ENCODE measurements at regions not wholly inside any gene's neighbourhood (a gene's known extent, or its start where the extent isn't known, plus 50 kb on each side); places are given as distances from the start of the nearest gene placed in this dataset.

GRCh38 chr18:33828949-33829348 is 250.9 kb downstream of the ASXL3 start:
- Histone ChIP-seq H3K18ac (ENCODE audit: low read depth in 1 of 2, low read length in 2 of 2) (no peak overlapping the region), H2BK15ac (ENCODE audit: low read depth, poor library complexity, severe bottlenecking) (no peak overlapping the region)

GRCh38 chr18:33826151-33826550 is 248.1 kb downstream of the ASXL3 start:
- Histone ChIP-seq H3K9ac (ENCODE audit: low read length) (no peak overlapping the region), H4K91ac (ENCODE audit: low read length) (no peak overlapping the region), H2BK15ac (ENCODE audit: low read depth, poor library complexity, severe bottlenecking) (no peak overlapping the region), H3K4me3 (ENCODE audit: insufficient read depth in 1 of 2, low read depth in 1 of 2, low read length in 2 of 2) (no peak overlapping the region), H3K4me1 (ENCODE audit: control insufficient read depth, insufficient read depth, low read depth, low read length) (no peaks in the 10 kb centered on the region), H3K4ac (ENCODE audit: low read depth in 1 of 2, low read length in 2 of 2) (no peak overlapping the region), H2BK5ac (ENCODE audit: low read depth, low read length, poor library complexity, severe bottlenecking) (no peak overlapping the region), H2BK120ac (ENCODE audit: low read depth, low read length) (no peak overlapping the region), H3K27me3 (ENCODE audit: control insufficient read depth in 1 of 2, insufficient read depth in 1 of 2, low read length in 2 of 2) (no peaks in the 10 kb centered on the region), H3K36me3 (ENCODE audit: control insufficient read depth in 1 of 2, insufficient read depth in 2 of 2, low read depth in 1 of 2, low read length in 2 of 2) (no peaks in the 10 kb centered on the region), H2AK5ac (ENCODE audit: low read length, severe bottlenecking) (no peak overlapping the region), H3K9me3 (ENCODE audit: control insufficient read depth, low read length) (peaks cover 17% of the 10 kb centered on the region), H3K79me1 (replicated peaks; ENCODE audit: low read length, poor library complexity, severe bottlenecking) (no peaks in the 10 kb centered on the region), H3K23ac (ENCODE audit: low read length in 2 of 2) (no peak overlapping the region), H3K18ac (ENCODE audit: low read depth in 1 of 2, low read length in 2 of 2) (no peak overlapping the region), H2AFZ (ENCODE audit: low read depth, low read length) (no peak overlapping the region), H3K4me2 (ENCODE audit: low read length, poor library complexity, severe bottlenecking) (no peak overlapping the region), H2BK12ac (ENCODE audit: low read length in 2 of 2) (no peak overlapping the region), H3K14ac (ENCODE audit: low read length in 2 of 2) (no peak overlapping the region), H4K8ac (ENCODE audit: low read length) (no peak overlapping the region), H3K27ac (ENCODE audit: low read length, poor library complexity, severe bottlenecking) (no peak overlapping the region)
- WGBS, result 89% methylated on average over 4 of the region's 4 CpGs
- DNase-seq, result no peak

More at GRCh38 chr18:33828949-33829348, 250.9 kb downstream of the ASXL3 start:
- Histone ChIP-seq H3K4me3 (ENCODE audit: insufficient read depth in 1 of 2, low read depth in 1 of 2, low read length in 2 of 2) (no peak overlapping the region), H3K79me1 (replicated peaks; ENCODE audit: low read length, poor library complexity, severe bottlenecking) (no peaks in the 10 kb centered on the region), H3K4ac (ENCODE audit: low read depth in 1 of 2, low read length in 2 of 2) (no peak overlapping the region), H2BK120ac (ENCODE audit: low read depth, low read length) (no peak overlapping the region), H2AK5ac (ENCODE audit: low read length, severe bottlenecking) (no peak overlapping the region), H3K9ac (ENCODE audit: low read length) (no peak overlapping the region), H4K8ac (ENCODE audit: low read length) (no peak overlapping the region), H3K4me1 (ENCODE audit: control insufficient read depth, insufficient read depth, low read depth, low read length) (no peaks in the 10 kb centered on the region), H3K36me3 (ENCODE audit: control insufficient read depth in 1 of 2, insufficient read depth in 2 of 2, low read depth in 1 of 2, low read length in 2 of 2) (no peaks in the 10 kb centered on the region), H3K14ac (ENCODE audit: low read length in 2 of 2) (no peak overlapping the region), H3K9me3 (ENCODE audit: control insufficient read depth, low read length) (peaks cover 39% of the 10 kb centered on the region), H3K27ac (ENCODE audit: low read length, poor library complexity, severe bottlenecking) (no peak overlapping the region), H3K4me2 (ENCODE audit: low read length, poor library complexity, severe bottlenecking) (no peak overlapping the region), H2BK5ac (ENCODE audit: low read depth, low read length, poor library complexity, severe bottlenecking) (no peak overlapping the region), H3K27me3 (ENCODE audit: control insufficient read depth in 1 of 2, insufficient read depth in 1 of 2, low read length in 2 of 2) (no peaks in the 10 kb centered on the region), H4K91ac (ENCODE audit: low read length) (no peak overlapping the region), H3K23ac (ENCODE audit: low read length in 2 of 2) (no peak overlapping the region), H2AFZ (ENCODE audit: low read depth, low read length) (no peak overlapping the region), H2BK12ac (ENCODE audit: low read length in 2 of 2) (no peak overlapping the region)
- no peak for DNase-seq
- WGBS, result 100% methylated on average over 1 of the region's 2 CpGs

DNA sequence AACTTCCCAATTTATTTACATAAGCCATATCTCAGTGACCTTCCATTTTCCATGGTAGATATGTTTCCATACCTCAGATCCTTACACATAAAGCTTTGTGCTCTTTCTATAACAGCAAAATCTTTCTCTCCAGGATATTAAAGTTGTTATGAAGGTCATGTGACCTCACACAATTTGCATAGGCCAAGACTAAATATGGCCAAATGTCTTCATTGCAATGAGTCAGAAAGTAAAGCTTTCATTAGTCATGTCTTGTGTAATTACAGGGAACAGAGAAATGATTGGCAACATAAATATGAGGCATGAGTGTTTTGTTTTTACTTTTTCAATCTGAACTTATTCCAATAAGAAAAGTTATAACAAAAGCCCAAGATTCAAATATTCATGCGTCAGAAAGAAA is 243.5 kb downstream of the ASXL3 start:
- Histone ChIP-seq H3K23ac (ENCODE audit: low read length in 2 of 2) (no peak overlapping the region), H2BK120ac (ENCODE audit: low read depth, low read length) (no peak overlapping the region), H3K4me2 (ENCODE audit: low read length, poor library complexity, severe bottlenecking) (no peak overlapping the region), H3K79me1 (replicated peaks; ENCODE audit: low read length, poor library complexity, severe bottlenecking) (no peaks in the 10 kb centered on the region), H3K4me1 (ENCODE audit: control insufficient read depth, insufficient read depth, low read depth, low read length) (peaks cover 3% of the 10 kb centered on the region), H3K27me3 (ENCODE audit: control insufficient read depth in 1 of 2, insufficient read depth in 1 of 2, low read length in 2 of 2) (no peaks in the 10 kb centered on the region), H2AK5ac (ENCODE audit: low read length, severe bottlenecking) (no peak overlapping the region), H3K9me3 (ENCODE audit: control insufficient read depth, low read length) (no peaks in the 10 kb centered on the region), H3K18ac (ENCODE audit: low read depth in 1 of 2, low read length in 2 of 2) (no peak overlapping the region), H3K27ac (ENCODE audit: low read length, poor library complexity, severe bottlenecking) (no peak overlapping the region), H2BK5ac (ENCODE audit: low read depth, low read length, poor library complexity, severe bottlenecking) (no peak overlapping the region), H4K91ac (ENCODE audit: low read length) (no peak overlapping the region), H4K8ac (ENCODE audit: low read length) (no peak overlapping the region), H2BK12ac (ENCODE audit: low read length in 2 of 2) (no peak overlapping the region), H3K9ac (ENCODE audit: low read length) (no peak overlapping the region), H3K14ac (ENCODE audit: low read length in 2 of 2) (no peak overlapping the region), H2BK15ac (ENCODE audit: low read depth, poor library complexity, severe bottlenecking) (no peak overlapping the region), H2AFZ (ENCODE audit: low read depth, low read length) (no peak overlapping the region), H3K4ac (ENCODE audit: low read depth in 1 of 2, low read length in 2 of 2) (no peak overlapping the region), H3K36me3 (ENCODE audit: control insufficient read depth in 1 of 2, insufficient read depth in 2 of 2, low read depth in 1 of 2, low read length in 2 of 2) (no peaks in the 10 kb centered on the region), H3K4me3 (ENCODE audit: insufficient read depth in 1 of 2, low read depth in 1 of 2, low read length in 2 of 2) (no peak overlapping the region)
- peak; percentile 46 for DNase-seq
- 98% methylated on average over 1 of the region's 1 CpG for WGBS

DNA sequence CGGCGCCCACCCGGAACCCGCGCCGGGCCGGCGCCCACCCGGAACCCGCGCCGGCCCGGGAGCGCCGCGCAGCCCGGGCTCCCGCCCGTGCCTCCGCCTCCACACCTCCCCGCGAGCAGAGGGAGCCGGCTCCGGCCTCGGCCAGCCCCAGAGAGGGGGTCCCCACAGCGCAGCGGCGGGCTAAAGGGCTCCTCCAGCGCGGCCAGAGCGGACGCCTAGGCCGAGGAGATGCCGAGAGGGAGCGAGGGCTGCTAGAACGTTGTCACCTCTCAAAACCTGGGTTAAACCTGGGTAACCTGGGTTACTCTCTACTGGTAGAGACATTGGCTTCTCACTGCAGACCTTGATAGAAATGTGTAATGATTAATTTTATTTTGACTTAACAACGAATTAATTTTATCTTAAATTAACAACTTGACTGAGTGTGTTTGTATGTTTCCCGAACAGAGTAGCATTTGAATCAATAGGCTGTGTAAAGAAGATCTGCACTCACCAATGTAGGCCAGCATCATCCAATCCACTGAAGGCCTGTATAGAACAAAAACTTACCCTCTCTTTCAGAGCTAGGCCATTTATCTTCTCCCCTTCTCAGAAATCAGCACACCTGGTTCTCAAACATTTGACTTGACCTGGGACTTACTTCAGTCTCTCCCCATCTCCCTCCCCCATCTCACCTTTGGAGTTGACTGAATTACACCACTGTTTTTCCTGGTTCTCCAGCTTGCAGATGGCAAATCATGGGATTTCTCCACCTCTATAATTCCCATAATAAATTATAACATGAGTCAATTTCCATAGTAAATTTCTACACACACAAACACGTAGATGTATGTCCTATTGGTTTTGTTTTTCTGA is 242.7 kb downstream of the ASXL3 start:
- peak overlapping the region; percentile 46 for H3K9ac ChIP-seq (ENCODE audit: low read length)
- no peak overlapping the region for H2AK5ac ChIP-seq (ENCODE audit: low read length, severe bottlenecking)
- no peak overlapping the region for H2BK12ac ChIP-seq (ENCODE audit: low read length in 2 of 2)
- no peak overlapping the region for H4K8ac ChIP-seq (ENCODE audit: low read length)
- H3K4me2 ChIP-seq (ENCODE audit: low read length, poor library complexity, severe bottlenecking), result no peak overlapping the region
- no peaks in the 10 kb centered on the region for H3K9me3 ChIP-seq (ENCODE audit: control insufficient read depth, low read length)
- peaks cover 6% of the 10 kb centered on the region for H3K4me1 ChIP-seq (ENCODE audit: control insufficient read depth, insufficient read depth, low read depth, low read length)
- H2BK15ac ChIP-seq (ENCODE audit: low read depth, poor library complexity, severe bottlenecking), result no peak overlapping the region
- no peak overlapping the region for H2BK120ac ChIP-seq (ENCODE audit: low read depth, low read length)
- H3K14ac ChIP-seq (ENCODE audit: low read length in 2 of 2), result no peak overlapping the region
- H2BK5ac ChIP-seq (ENCODE audit: low read depth, low read length, poor library complexity, severe bottlenecking), result no peak overlapping the region
- 98% methylated on average over 17 of the region's 39 CpGs for WGBS
- H3K27ac ChIP-seq (ENCODE audit: low read length, poor library complexity, severe bottlenecking), result no peak overlapping the region
- no peak overlapping the region for H3K23ac ChIP-seq (ENCODE audit: low read length in 2 of 2)
- H3K79me1 ChIP-seq (replicated peaks; ENCODE audit: low read length, poor library complexity, severe bottlenecking), result no peaks in the 10 kb centered on the region
- no peak overlapping the region for H4K91ac ChIP-seq (ENCODE audit: low read length)
- no peak overlapping the region for H3K4ac ChIP-seq (ENCODE audit: low read depth in 1 of 2, low read length in 2 of 2)
- no peaks in the 10 kb centered on the region for H3K27me3 ChIP-seq (ENCODE audit: control insufficient read depth in 1 of 2, insufficient read depth in 1 of 2, low read length in 2 of 2)
- no peak overlapping the region for H3K18ac ChIP-seq (ENCODE audit: low read depth in 1 of 2, low read length in 2 of 2)
- no peaks in the 10 kb centered on the region for H3K36me3 ChIP-seq (ENCODE audit: control insufficient read depth in 1 of 2, insufficient read depth in 2 of 2, low read depth in 1 of 2, low read length in 2 of 2)
- no peak for DNase-seq
- H3K4me3 ChIP-seq (ENCODE audit: insufficient read depth in 1 of 2, low read depth in 1 of 2, low read length in 2 of 2), result no peak overlapping the region
- H2AFZ ChIP-seq (ENCODE audit: low read depth, low read length), result no peak overlapping the region

Data from mesenchymal stem cell (in vitro differentiated cells and primary cell).